HUES64 (cell line): ENCODE measurements at regions not wholly inside any gene's neighbourhood (a gene's known extent, or its start where the extent isn't known, plus 50 kb on each side); places are given as distances from the start of the nearest gene placed in this dataset.

ENCODE experiments used
- H3K27ac ChIP-seq: 2 replicates; pipeline ENCODE4 v1.7.0; 2013; ENCODE audit warnings: low read depth, low read length, inconsistent platforms
- H3K27me3 ChIP-seq: 2 replicates; pipeline ENCODE4 v1.6.1; 2013; ENCODE audit warnings: mild to moderate bottlenecking, low read length; ENCODE audit not compliant: insufficient read depth
- H3K36me3 ChIP-seq: 2 replicates; pipeline ENCODE4 v1.6.1; 2013; ENCODE audit warnings: mild to moderate bottlenecking, low read length; ENCODE audit not compliant: insufficient read depth
- H3K4me1 ChIP-seq: 2 replicates; pipeline ENCODE4 v1.6.1; 2013; ENCODE audit warnings: mild to moderate bottlenecking, low read length, moderate library complexity; ENCODE audit not compliant: insufficient read depth
- H3K4me3 ChIP-seq: 2 replicates; pipeline ENCODE4 v1.5.1; 2013; ENCODE audit warnings: mild to moderate bottlenecking, low read length, moderate library complexity
- H3K9ac ChIP-seq: 2 replicates; pipeline ENCODE4 v1.6.1; 2013; ENCODE audit warnings: mild to moderate bottlenecking, low read depth, low read length
- H3K9me3 ChIP-seq: 2 replicates; pipeline ENCODE4 v1.6.1; 2013; ENCODE audit warnings: low read depth, low read length; ENCODE audit not compliant: insufficient read depth
- WGBS: fragments of 150-250, 120-280 bp; methylation state at CpG from one replicate; pipeline ENCODE4 v1.1.7; 2013; ENCODE audit warnings: missing lambda C conversion rate; 5-methylcytosine and 5-hydroxymethylcytosine counted together

- peaks cover 15% of the 10 kb centered on the region for H3K4me1 ChIP-seq
- no peaks in the 10 kb centered on the region for H3K9me3 ChIP-seq
- 92% methylated on average over 4 of the region's 4 CpGs for WGBS
- H3K4me3 ChIP-seq = no peak overlapping the region
- no peak overlapping the region for H3K9ac ChIP-seq
- H3K27ac ChIP-seq = no peak overlapping the region
- no peaks in the 10 kb centered on the region for H3K27me3 ChIP-seq
- H3K36me3 ChIP-seq = no peaks in the 10 kb centered on the region
Measured at GRCh38 chr6:109302176-109302575, 80.1 kb downstream of the CD164 start.

GRCh38 chr6:109301418-109301817 is 80.8 kb downstream of the CD164 start:
- Histone ChIP-seq H3K27ac (no peak overlapping the region), H3K4me3 (no peak overlapping the region), H3K4me1 (peaks cover 15% of the 10 kb centered on the region), H3K36me3 (no peaks in the 10 kb centered on the region), H3K27me3 (no peaks in the 10 kb centered on the region), H3K9ac (no peak overlapping the region), H3K9me3 (no peaks in the 10 kb centered on the region)
- 81% methylated on average over 2 of the region's 2 CpGs for WGBS

GRCh38 chr6:109300874-109301273 is 81.4 kb downstream of the CD164 start:
- Histone ChIP-seq H3K4me1 (peaks cover 15% of the 10 kb centered on the region), H3K9ac (no peak overlapping the region), H3K9me3 (no peaks in the 10 kb centered on the region), H3K36me3 (no peaks in the 10 kb centered on the region), H3K27me3 (no peaks in the 10 kb centered on the region), H3K27ac (no peak overlapping the region), H3K4me3 (no peak overlapping the region)
- 92% methylated on average over 1 of the region's 1 CpG for WGBS

GRCh38 chr6:109299776-109300564 is 82.3 kb downstream of the CD164 start:
- Histone ChIP-seq H3K27me3 (no peaks in the 10 kb centered on the region), H3K4me1 (peaks cover 15% of the 10 kb centered on the region), H3K36me3 (no peaks in the 10 kb centered on the region), H3K9ac (no peak overlapping the region), H3K27ac (no peak overlapping the region), H3K4me3 (no peak overlapping the region), H3K9me3 (no peaks in the 10 kb centered on the region)
- WGBS = 91% methylated on average over 7 of the region's 7 CpGs

- no peak overlapping the region for H3K27ac ChIP-seq
- H3K4me1 ChIP-seq = peaks cover 16% of the 10 kb centered on the region
- no peaks in the 10 kb centered on the region for H3K27me3 ChIP-seq
- 88% methylated on average over 1 of the region's 1 CpG for WGBS
- H3K4me3 ChIP-seq = no peak overlapping the region
- no peaks in the 10 kb centered on the region for H3K9me3 ChIP-seq
- no peaks in the 10 kb centered on the region for H3K36me3 ChIP-seq
- no peak overlapping the region for H3K9ac ChIP-seq
Measured at GRCh38 chr6:109299265-109299607, 83.0 kb downstream of the CD164 start.

- Histone ChIP-seq H3K9me3 (no peaks in the 10 kb centered on the region), H3K27me3 (no peaks in the 10 kb centered on the region), H3K9ac (no peak overlapping the region), H3K36me3 (no peaks in the 10 kb centered on the region), H3K27ac (no peak overlapping the region), H3K4me3 (no peak overlapping the region), H3K4me1 (peaks cover 21% of the 10 kb centered on the region)
- WGBS = 86% methylated on average over 6 of the region's 6 CpGs
Measured at GRCh38 chr6:109298605-109299264, 83.5 kb downstream of the CD164 start.

- Histone ChIP-seq H3K9ac (no peak overlapping the region), H3K9me3 (no peaks in the 10 kb centered on the region), H3K27me3 (no peaks in the 10 kb centered on the region), H3K4me3 (no peak overlapping the region), H3K36me3 (no peaks in the 10 kb centered on the region), H3K4me1 (peaks cover 23% of the 10 kb centered on the region), H3K27ac (no peak overlapping the region)
- 71% methylated on average over 6 of the region's 6 CpGs for WGBS
Measured at GRCh38 chr6:109297406-109298110, 84.7 kb downstream of the CD164 start.

GRCh38 chr6:109296971-109297372 is 85.3 kb downstream of the CD164 start:
- Histone ChIP-seq H3K9me3 (no peaks in the 10 kb centered on the region), H3K9ac (no peak overlapping the region), H3K27ac (no peak overlapping the region), H3K4me3 (no peak overlapping the region), H3K27me3 (no peaks in the 10 kb centered on the region), H3K36me3 (no peaks in the 10 kb centered on the region), H3K4me1 (peaks cover 23% of the 10 kb centered on the region)
- 90% methylated on average over 7 of the region's 7 CpGs for WGBS

- Histone ChIP-seq H3K27me3 (no peaks in the 10 kb centered on the region), H3K4me1 (peaks cover 23% of the 10 kb centered on the region), H3K36me3 (no peaks in the 10 kb centered on the region), H3K27ac (no peak overlapping the region), H3K9ac (no peak overlapping the region), H3K4me3 (no peak overlapping the region), H3K9me3 (no peaks in the 10 kb centered on the region)
- WGBS = 86% methylated on average over 3 of the region's 3 CpGs
Measured at GRCh38 chr6:109296452-109296851, 85.8 kb downstream of the CD164 start.

GRCh38 chr6:109295774-109296156 is 86.5 kb downstream of the CD164 start:
- no peak overlapping the region for H3K4me3 ChIP-seq
- H3K27ac ChIP-seq = no peak overlapping the region
- H3K9me3 ChIP-seq = no peaks in the 10 kb centered on the region
- H3K9ac ChIP-seq = no peak overlapping the region
- 99% methylated on average over 3 of the region's 3 CpGs for WGBS
- no peaks in the 10 kb centered on the region for H3K36me3 ChIP-seq
- no peaks in the 10 kb centered on the region for H3K27me3 ChIP-seq
- H3K4me1 ChIP-seq = peaks cover 18% of the 10 kb centered on the region

GRCh38 chr6:109295109-109295773 is 87.0 kb downstream of the CD164 start:
- Histone ChIP-seq H3K9me3 (no peaks in the 10 kb centered on the region), H3K4me1 (peaks cover 18% of the 10 kb centered on the region), H3K4me3 (no peak overlapping the region), H3K9ac (no peak overlapping the region), H3K27me3 (no peaks in the 10 kb centered on the region), H3K36me3 (no peaks in the 10 kb centered on the region), H3K27ac (no peak overlapping the region)
- 93% methylated on average over 5 of the region's 5 CpGs for WGBS
